Esophagus muscularis mucosa (tissue), 4 donors: ENCODE measurements at regions not wholly inside any gene's neighbourhood (a gene's known extent, or its start where the extent isn't known, plus 50 kb on each side); places are given as distances from the start of the nearest gene placed in this dataset.

Source experiments
- DNase-seq: peaks from one replicate; pipeline ENCODE4 v3.0.0-alpha.2; 2017; ENCODE audit errors: extremely low spot score
- H3K27ac ChIP-seq, 4 donors: fragments of 200-600 bp; sonication (generic); replicated peaks in 1 of 4; 1 replicate in 3 of 4; 2 replicates in 1 of 4; pipeline ENCODE4 v1.5.1; 2016 to 2019; ENCODE audit warnings: mild to moderate bottlenecking in 1 of 4
- H3K27me3 ChIP-seq, 4 donors: fragments of 200-600 bp; sonication (generic); one replicate each; pipeline versions ENCODE4 v1.5.1 to v1.6.0; 2016 to 2019
- H3K36me3 ChIP-seq, 4 donors: fragments of 200-600 bp; sonication (generic); one replicate each; pipeline ENCODE4 v1.5.1; 2016 to 2019
- H3K4me1 ChIP-seq, 4 donors: fragments of 200-600 bp; sonication (generic); one replicate each; pipeline ENCODE4 v1.5.1; 2016 to 2019
- H3K4me3 ChIP-seq, 4 donors: fragments of 200-600 bp; sonication (generic); 1 replicate in 2 of 4; 2 replicates in 2 of 4; pipeline ENCODE4 v1.5.1; 2016 to 2019; ENCODE audit warnings: mild to moderate bottlenecking in 4 of 4, moderate library complexity in 1 of 4
- H3K9me3 ChIP-seq, 4 donors: fragments of 200-600 bp; sonication (generic); 1 replicate in 3 of 4; 2 replicates in 1 of 4; pipeline ENCODE4 v1.5.1; 2016 to 2019
- EP300 ChIP-seq: sonication (generic); formaldehyde crosslinking; IDR thresholded peaks from one replicate; pipeline ENCODE4 v1.6.1; 2017; ENCODE audit warnings: antibody characterized with exemption
- POLR2A ChIP-seq: fragments of 450-650 bp; IDR thresholded peaks from one replicate; pipeline ENCODE4 v1.6.1; 2017; ENCODE audit warnings: antibody characterized with exemption, moderate library complexity, mild to moderate bottlenecking, low read depth
- POLR2AphosphoS5 ChIP-seq, 2 donors: sonication (generic); formaldehyde crosslinking; IDR thresholded peaks; one replicate each; pipeline ENCODE4 v1.6.1; 2017; ENCODE audit warnings: antibody characterized with exemption in 2 of 2
- WGBS: methylation state at CpG from one replicate; pipeline ENCODE4 v1.1.5; 2018; 5-methylcytosine and 5-hydroxymethylcytosine counted together
- intact Hi-C: fragments of 100-400 bp; cut with DNase I; formaldehyde crosslinking; loops from one replicate; pipeline ENCODE4 v1.15.1; 2023
- TF ChIP-seq, protein P1 (sequence below), 3 experiments: fragments of 200-600 bp in 2 of 3; fragments of 450-650 bp in 1 of 3; sonication (generic) in 2 of 3; IDR thresholded peaks; one replicate each; pipeline ENCODE4 v1.5.1; 2017 to 2019; ENCODE audit warnings: antibody characterized with exemption in 3 of 3, mild to moderate bottlenecking in 2 of 3, moderate library complexity in 1 of 3

DNA sequence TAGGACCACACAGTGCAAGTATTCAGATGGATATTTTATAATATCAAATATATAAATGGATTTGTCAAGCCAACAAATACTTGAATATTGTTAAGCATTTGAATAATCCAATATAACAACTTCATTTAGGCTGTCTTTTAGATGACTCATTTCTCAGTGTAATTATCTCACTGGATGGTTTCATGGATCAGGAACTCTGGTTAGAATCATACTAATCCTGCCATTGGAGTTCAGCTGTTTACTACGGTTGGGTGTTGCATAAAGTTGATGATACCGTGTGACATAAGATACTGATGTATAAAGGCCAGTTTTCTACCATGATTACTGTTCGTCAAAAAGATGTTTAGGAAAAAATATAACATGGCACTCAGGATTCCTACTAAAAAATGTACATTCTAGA lies 196.3 kb downstream of the TSHZ3 start:
- DNase-seq = no peak
- intact Hi-C loops = no loop called here
- Histone ChIP-seq H3K36me3 (no peaks in the 10 kb centered on the region), H3K27me3 (no peaks in the 10 kb centered on the region), H3K27ac (no peak overlapping the region), H3K4me3 (no peak overlapping the region), H3K9me3 (no peaks in the 10 kb centered on the region), H3K4me1 (no peaks in the 10 kb centered on the region)
- TF ChIP-seq EP300 (no peak), POLR2AphosphoS5 (IDR thresholded peaks at IDR 0.05) (no peak)
- 88% methylated on average over 3 of the region's 3 CpGs for WGBS

DNA sequence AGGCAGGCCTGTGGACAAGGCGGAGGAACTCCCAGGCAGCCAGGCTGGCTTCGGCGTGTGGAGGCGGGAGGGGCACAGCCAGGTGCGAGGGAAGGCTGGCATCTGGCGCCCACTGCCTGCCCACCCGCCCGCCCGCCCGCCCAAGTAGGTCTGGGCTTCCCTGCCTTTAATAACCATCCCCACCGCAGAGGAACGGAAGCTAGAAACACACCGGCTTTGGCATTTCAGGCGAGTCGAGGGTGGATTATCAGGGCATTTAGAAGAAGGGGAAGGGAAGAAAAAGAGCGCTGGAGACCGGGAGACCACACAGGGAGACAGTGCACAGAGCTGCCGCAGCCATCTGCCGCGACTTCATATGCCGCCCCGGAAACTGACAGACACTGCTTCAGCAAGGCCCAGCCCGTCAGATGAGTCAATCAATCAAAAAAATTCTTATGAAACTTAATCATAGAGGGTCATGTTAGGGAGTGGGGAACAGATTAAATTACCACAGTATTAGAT lies 199.7 kb downstream of the TSHZ3 start:
- Histone ChIP-seq H3K36me3 (no peaks in the 10 kb centered on the region), H3K27ac (no peak overlapping the region), H3K4me3 (no peak overlapping the region), H3K9me3 (no peaks in the 10 kb centered on the region), H3K4me1 (no peaks in the 10 kb centered on the region), H3K27me3 (no peaks in the 10 kb centered on the region)
- DNase-seq = no peak
- TF ChIP-seq, protein P1, sequence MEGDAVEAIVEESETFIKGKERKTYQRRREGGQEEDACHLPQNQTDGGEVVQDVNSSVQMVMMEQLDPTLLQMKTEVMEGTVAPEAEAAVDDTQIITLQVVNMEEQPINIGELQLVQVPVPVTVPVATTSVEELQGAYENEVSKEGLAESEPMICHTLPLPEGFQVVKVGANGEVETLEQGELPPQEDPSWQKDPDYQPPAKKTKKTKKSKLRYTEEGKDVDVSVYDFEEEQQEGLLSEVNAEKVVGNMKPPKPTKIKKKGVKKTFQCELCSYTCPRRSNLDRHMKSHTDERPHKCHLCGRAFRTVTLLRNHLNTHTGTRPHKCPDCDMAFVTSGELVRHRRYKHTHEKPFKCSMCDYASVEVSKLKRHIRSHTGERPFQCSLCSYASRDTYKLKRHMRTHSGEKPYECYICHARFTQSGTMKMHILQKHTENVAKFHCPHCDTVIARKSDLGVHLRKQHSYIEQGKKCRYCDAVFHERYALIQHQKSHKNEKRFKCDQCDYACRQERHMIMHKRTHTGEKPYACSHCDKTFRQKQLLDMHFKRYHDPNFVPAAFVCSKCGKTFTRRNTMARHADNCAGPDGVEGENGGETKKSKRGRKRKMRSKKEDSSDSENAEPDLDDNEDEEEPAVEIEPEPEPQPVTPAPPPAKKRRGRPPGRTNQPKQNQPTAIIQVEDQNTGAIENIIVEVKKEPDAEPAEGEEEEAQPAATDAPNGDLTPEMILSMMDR (IDR thresholded peaks at IDR 0.05) = no peak
- TF ChIP-seq EP300 = no peak
- TF ChIP-seq POLR2A = no peak
- no peak for TF ChIP-seq POLR2AphosphoS5 (IDR thresholded peaks at IDR 0.05)
- intact Hi-C loops = no loop called here
- 84% methylated on average over 19 of the region's 23 CpGs for WGBS

DNA sequence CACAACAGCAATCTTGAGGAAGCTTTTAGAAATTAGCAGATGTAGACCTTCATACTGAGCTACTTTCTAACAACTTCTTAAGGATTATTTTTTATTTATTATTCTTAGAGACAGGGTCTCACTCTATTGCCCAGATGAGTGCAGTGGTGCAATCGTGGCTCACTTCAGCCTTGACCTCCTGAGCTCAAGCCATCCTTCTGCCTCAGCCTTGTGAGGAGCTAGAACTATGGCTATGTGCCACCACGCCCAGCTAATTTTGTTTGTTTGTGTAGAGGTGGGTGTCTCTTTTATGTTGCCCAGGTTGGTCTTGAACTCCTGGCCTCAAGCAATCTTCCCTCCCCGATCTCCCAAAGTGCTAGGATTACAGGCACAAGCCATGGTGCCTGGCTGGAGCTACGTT lies 200.6 kb downstream of the TSHZ3 start:
- Histone ChIP-seq H3K27ac (no peak overlapping the region), H3K36me3 (no peaks in the 10 kb centered on the region), H3K4me3 (no peak overlapping the region), H3K4me1 (no peaks in the 10 kb centered on the region), H3K9me3 (no peaks in the 10 kb centered on the region), H3K27me3 (no peaks in the 10 kb centered on the region)
- TF ChIP-seq POLR2AphosphoS5 (IDR thresholded peaks at IDR 0.05) (no peak), EP300 (no peak), POLR2A (no peak)
- TF ChIP-seq, protein P1 (IDR thresholded peaks at IDR 0.05) = no peak
- 90% methylated on average over 4 of the region's 4 CpGs for WGBS
- intact Hi-C loops = no loop called here
- DNase-seq = no peak

- no peak overlapping the region for H3K27ac ChIP-seq
- no peaks in the 10 kb centered on the region for H3K4me1 ChIP-seq
- H3K36me3 ChIP-seq = no peaks in the 10 kb centered on the region
- no peak for TF ChIP-seq EP300
- no peak for TF ChIP-seq POLR2AphosphoS5 (IDR thresholded peaks at IDR 0.05)
- TF ChIP-seq, protein P1 (IDR thresholded peaks at IDR 0.05) = no peak
- TF ChIP-seq POLR2A = no peak
- intact Hi-C loops = no loop called here
- H3K4me3 ChIP-seq = no peak overlapping the region
- 100% methylated on average over 2 of the region's 2 CpGs for WGBS
- DNase-seq = no peak
- H3K27me3 ChIP-seq = no peaks in the 10 kb centered on the region
- H3K9me3 ChIP-seq = no peaks in the 10 kb centered on the region
Measured at GRCh38 chr19:31147234-31147633, 202.0 kb downstream of the TSHZ3 start.

GRCh38 chr19:31146546-31147183 lies 202.6 kb downstream of the TSHZ3 start:
- no peak overlapping the region for H3K27ac ChIP-seq
- no peaks in the 10 kb centered on the region for H3K27me3 ChIP-seq
- TF ChIP-seq EP300 (no peak), POLR2AphosphoS5 (IDR thresholded peaks at IDR 0.05) (no peak), POLR2A (no peak)
- TF ChIP-seq, protein P1 (IDR thresholded peaks at IDR 0.05) = no peak
- intact Hi-C loops = no loop called here
- no peaks in the 10 kb centered on the region for H3K4me1 ChIP-seq
- no peaks in the 10 kb centered on the region for H3K9me3 ChIP-seq
- no peaks in the 10 kb centered on the region for H3K36me3 ChIP-seq
- 88% methylated on average over 16 of the region's 16 CpGs for WGBS
- no peak overlapping the region for H3K4me3 ChIP-seq
- no peak for DNase-seq
